HCT116 (cell line): ENCODE measurements at regions not wholly inside any gene's neighbourhood (a gene's known extent, or its start where the extent isn't known, plus 50 kb on each side); places are given as distances from the start of the nearest gene placed in this dataset.

ENCODE experiments used
- ATAC-seq: fragments of 200-7000 bp; cut with Tn5 transposase; 2 replicates; pipeline ENCODE4 v1.9.1; 2020; ENCODE audit warnings: mild to moderate bottlenecking, moderate library complexity
- BruUV-seq: library from RNA; stranded (reverse); fragments of 400-500 nt; replicated peaks from 2 replicates; lab custom pipeline; 2021; lab: Mats Ljungman, UMichigan
- CTCF ChIA-PET: fragments of 300-600 bp; sonication (Branson Sonifier 250); formaldehyde crosslinking; loops from one replicate; lab custom pipeline; 2021; ENCODE audit warnings: antibody characterized with exemption; lab: Charles Lee
- POLR2A ChIA-PET: fragments of 300-600, 350-600 bp; sonication (Branson Sonifier 250); formaldehyde crosslinking; loops from one replicate; lab custom pipeline; 2021; ENCODE audit warnings: antibody characterized with exemption; lab: Charles Lee
- RAD21 ChIA-PET, 2 experiments: fragments of 300-600 bp; sonication (Branson Sonifier 250); formaldehyde crosslinking; loops; one replicate each; lab custom pipeline; 2023; ENCODE audit warnings: low total read pairs in 2 of 2; ENCODE audit not compliant: uncharacterized antibody in 2 of 2, unreplicated experiment in 2 of 2, low non-redundant PET in 1 of 2; lab: Charles Lee
- DNase-seq: peaks from one replicate; pipeline ENCODE4 v3.0.0-alpha.2; 2010; ENCODE audit warnings: low read depth, low spot score
- H2AFZ ChIP-seq: fragments of 200-600 bp; shearing (Covaris generic), sonication (generic); 2 replicates; pipeline ENCODE4 v1.6.1; 2017; ENCODE audit warnings: low read depth, mixed run types, mixed read lengths, antibody characterized with exemption, low read length; ENCODE audit not compliant: poor library complexity, severe bottlenecking
- H3K27ac ChIP-seq: 2 replicates; pipeline ENCODE4 v1.5.1; 2012; ENCODE audit warnings: low read depth, low read length
- H3K27me3 ChIP-seq: fragments of 200-600 bp; sonication (generic); 2 replicates; pipeline ENCODE4 v1.6.1; 2016; ENCODE audit warnings: mixed run types, low read length, mixed read lengths; ENCODE audit not compliant: insufficient read depth
- H3K36me3 ChIP-seq, 2 experiments: fragments of 200-500 bp in 1 of 2; fragments of 200-600 bp in 1 of 2; sonication (Bioruptor generic) in 1 of 2; sonication (generic) in 1 of 2; 2 replicates each; pipeline versions ENCODE4 v1.5.1 to v1.6.1; 2014 to 2016; ENCODE audit warnings: low read length in 2 of 2, inconsistent platforms in 1 of 2, mixed read lengths in 1 of 2, mixed run types in 1 of 2; ENCODE audit not compliant: insufficient read depth in 2 of 2, control insufficient read depth in 1 of 2
- H3K4me1 ChIP-seq, 2 experiments: fragments of 200-600 bp in 1 of 2; sonication (generic) in 1 of 2; 2 replicates each; pipeline versions ENCODE4 v1.5.1 to v1.6.1; 2012 to 2017; ENCODE audit warnings: low read length in 2 of 2, inconsistent platforms in 1 of 2, mild to moderate bottlenecking in 1 of 2, mixed read lengths in 1 of 2, mixed run types in 1 of 2, moderate library complexity in 1 of 2; ENCODE audit not compliant: insufficient read depth in 2 of 2, control insufficient read depth in 1 of 2
- H3K4me2 ChIP-seq: fragments of 200-600 bp; sonication (generic); 2 replicates; pipeline ENCODE4 v1.6.1; 2017; ENCODE audit warnings: mixed run types, low read length, mixed read lengths
- H3K4me3 ChIP-seq, 2 experiments: fragments of 200-600 bp in 1 of 2; sonication (generic) in 1 of 2; replicated peaks in 1 of 2; 2 replicates each; pipeline ENCODE4 v1.5.1; 2011 to 2016; ENCODE audit warnings: low read length in 2 of 2, control low read depth in 1 of 2, low read depth in 1 of 2, mild to moderate bottlenecking in 1 of 2, mixed read lengths in 1 of 2, mixed run types in 1 of 2
- H3K79me2 ChIP-seq: fragments of 200-600 bp; sonication (generic); 2 replicates; pipeline ENCODE4 v1.6.1; 2017; ENCODE audit warnings: mild to moderate bottlenecking, mixed run types, low read length, moderate library complexity, mixed read lengths; ENCODE audit not compliant: insufficient read depth
- H3K9ac ChIP-seq: fragments of 200-600 bp; sonication (generic); 2 replicates; pipeline ENCODE4 v1.6.1; 2016; ENCODE audit warnings: low read length, mixed read lengths
- H3K9me2 ChIP-seq: fragments of 200-600 bp; sonication (generic), shearing (Covaris generic); 2 replicates; pipeline ENCODE4 v1.6.1; 2017; ENCODE audit warnings: mixed run types, mild to moderate bottlenecking, moderate library complexity; ENCODE audit not compliant: insufficient read depth
- H3K9me3 ChIP-seq, 2 experiments: fragments of 200-500 bp in 1 of 2; fragments of 200-600 bp in 1 of 2; sonication (Bioruptor generic) in 1 of 2; sonication (generic) in 1 of 2; 2 replicates each; pipeline ENCODE4 v1.6.1; 2014 to 2017; ENCODE audit warnings: low read length in 2 of 2, mixed read lengths in 2 of 2, inconsistent platforms in 1 of 2, low read depth in 1 of 2, mild to moderate bottlenecking in 1 of 2, mixed run types in 1 of 2, moderate library complexity in 1 of 2; ENCODE audit not compliant: control insufficient read depth in 1 of 2, insufficient read depth in 1 of 2
- H4K20me1 ChIP-seq: fragments of 200-600 bp; sonication (generic), shearing (Covaris generic); 2 replicates; pipeline ENCODE4 v1.6.1; 2017; ENCODE audit warnings: mixed run types, mild to moderate bottlenecking, moderate library complexity; ENCODE audit not compliant: insufficient read depth
- CBX3 ChIP-seq: IDR thresholded peaks from 2 replicates; pipeline ENCODE4 v1.6.1; 2012; ENCODE audit warnings: low read depth
- CEBPB ChIP-seq: IDR thresholded peaks from 2 replicates; pipeline ENCODE4 v1.6.1; 2012; ENCODE audit warnings: low read depth
- EGR1 ChIP-seq: IDR thresholded peaks from 2 replicates; pipeline ENCODE4 v1.6.1; 2012; ENCODE audit warnings: low read depth
- ELF1 ChIP-seq: IDR thresholded peaks from 2 replicates; pipeline ENCODE4 v1.6.1; 2012; ENCODE audit warnings: low read depth, borderline replicate concordance
- EZH2 ChIP-seq: fragments of 200-600 bp; sonication (generic); IDR thresholded peaks from 2 replicates; pipeline ENCODE4 v1.6.1; 2017; ENCODE audit warnings: antibody characterized with exemption, mixed run types
- EZH2phosphoT487 ChIP-seq: fragments of 200-600 bp; IDR thresholded peaks from 2 replicates; pipeline ENCODE4 v1.6.1; 2018; ENCODE audit warnings: antibody characterized with exemption, borderline replicate concordance
- FOSL1 ChIP-seq: IDR thresholded peaks from 2 replicates; pipeline ENCODE4 v1.6.1; 2012; ENCODE audit warnings: low read depth
- POLR2A ChIP-seq: IDR thresholded peaks from 2 replicates; pipeline ENCODE4 v1.7.0; 2011; ENCODE audit warnings: borderline replicate concordance; ENCODE audit not compliant: insufficient read depth, insufficient read length; ENCODE audit errors: extremely low read depth
- POLR2AphosphoS5 ChIP-seq: IDR thresholded peaks from 2 replicates; pipeline ENCODE4 v1.6.1; 2011; ENCODE audit warnings: mild to moderate bottlenecking, low read depth, low read length, moderate library complexity
- SIN3A ChIP-seq: IDR thresholded peaks from 2 replicates; pipeline ENCODE4 v1.6.1; 2012; ENCODE audit warnings: low read depth
- SRF ChIP-seq: IDR thresholded peaks from 2 replicates; pipeline ENCODE4 v1.6.1; 2012; ENCODE audit warnings: low read depth
- TCF7L2 ChIP-seq: IDR thresholded peaks from 2 replicates; pipeline ENCODE4 v1.7.0; 2011; ENCODE audit warnings: borderline replicate concordance, inconsistent platforms; ENCODE audit not compliant: insufficient read depth, insufficient read length; ENCODE audit errors: extremely low read depth
- YY1 ChIP-seq: IDR thresholded peaks from 2 replicates; pipeline ENCODE4 v1.6.1; 2011; ENCODE audit warnings: low read length, low read depth, moderate library complexity, mild to moderate bottlenecking; ENCODE audit not compliant: insufficient replicate concordance; ENCODE audit errors: extremely low read depth
- ZFX ChIP-seq: fragments of 450-650 bp; IDR thresholded peaks from 2 replicates; pipeline ENCODE4 v1.6.1; 2017
- intact Hi-C: fragments of 100-400 bp; cut with micrococcal nuclease; formaldehyde crosslinking; loops from 2 replicates; pipeline ENCODE4 v1.10.0; 2022
- TF ChIP-seq, protein P1 (sequence below): IDR thresholded peaks from 2 replicates; pipeline ENCODE4 v1.6.1; 2011; ENCODE audit warnings: mild to moderate bottlenecking, low read length, moderate library complexity; ENCODE audit not compliant: insufficient replicate concordance; ENCODE audit errors: extremely low read depth
- TF ChIP-seq, protein P2 (sequence below): IDR thresholded peaks from 2 replicates; pipeline ENCODE4 v1.6.1; 2012; ENCODE audit warnings: low read depth
- TF ChIP-seq, protein P3 (sequence below), 3 experiments: fragments of 200-600 bp in 1 of 3; sonication (generic) in 1 of 3; IDR thresholded peaks in 2 of 3; conservative IDR thresholded peaks in 1 of 3; 2 replicates each; pipeline ENCODE4 v1.5.1; 2012 to 2017; ENCODE audit warnings: low read depth in 2 of 3, low read length in 2 of 3, antibody characterized with exemption in 1 of 3, borderline replicate concordance in 1 of 3, control low read depth in 1 of 3, mild to moderate bottlenecking in 1 of 3, mixed read lengths in 1 of 3, mixed run types in 1 of 3, moderate library complexity in 1 of 3; ENCODE audit not compliant: insufficient read depth in 1 of 3
- TF ChIP-seq, protein P4 (sequence below): IDR thresholded peaks from 2 replicates; pipeline ENCODE4 v1.6.1; 2012

DNA sequence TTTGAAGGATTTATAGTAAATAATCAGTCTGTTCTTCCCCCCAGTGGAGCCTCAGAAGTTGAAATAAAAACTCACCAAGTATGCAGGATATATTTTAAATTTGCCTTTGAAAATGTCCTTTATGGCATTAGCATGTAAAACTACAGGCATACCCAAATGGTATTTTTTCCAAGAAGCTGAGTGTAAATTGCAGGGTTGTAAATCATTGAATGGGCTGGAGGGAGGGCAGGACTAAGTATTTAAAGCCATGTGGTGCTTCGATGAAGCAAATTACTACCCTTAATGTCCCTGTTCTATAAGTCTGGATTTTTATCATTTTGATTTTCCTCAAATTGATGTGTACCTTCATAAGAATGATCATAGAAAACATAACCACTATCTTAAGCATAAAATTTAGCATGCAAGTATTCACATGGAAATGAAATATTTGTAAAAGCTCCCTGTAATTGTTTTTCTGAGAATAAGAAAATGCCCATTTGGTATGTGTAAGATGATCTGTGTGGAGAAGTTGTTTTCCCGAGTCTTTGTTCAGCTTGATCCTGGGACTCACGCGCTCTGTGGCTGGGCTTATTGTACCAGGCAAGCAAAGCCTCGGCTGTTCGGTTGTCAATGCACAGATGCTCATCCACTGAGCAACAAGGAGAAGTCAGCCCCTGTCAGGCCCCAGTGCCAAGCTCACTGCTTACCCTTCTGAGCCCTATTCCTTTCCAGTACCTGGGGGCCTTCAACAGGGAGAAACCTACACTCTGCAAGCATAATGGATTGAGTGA, 66.7 kb downstream of the CD164 start:
- ATAC-seq, result no peak

More for the DNA sequence above, 66.7 kb downstream of the CD164 start:
- Histone ChIP-seq H3K27me3 (no peaks in the 10 kb centered on the region), H4K20me1 (no peaks in the 10 kb centered on the region), H3K36me3 (no peaks in the 10 kb centered on the region), H3K79me2 (no peaks in the 10 kb centered on the region), H3K4me3 (no peak overlapping the region), H3K4me2 (no peak overlapping the region), H2AFZ (no peak overlapping the region), H3K4me1 (no peaks in the 10 kb centered on the region), H3K9ac (no peak overlapping the region), H3K9me3 (no peaks in the 10 kb centered on the region), H3K27ac (no peak overlapping the region), H3K9me2 (no peaks in the 10 kb centered on the region)
- ChIA-PET RAD21 (no interaction called here), CTCF (no interaction called here), POLR2A (no interaction called here)
- DNase-seq, result no peak
- intact Hi-C loops, result no loop called here
- no TSS peak for BruUV-seq
- TF ChIP-seq SIN3A, result no peak
- TF ChIP-seq EZH2, result no peak
- no peak for TF ChIP-seq EGR1
- TF ChIP-seq POLR2A, result no peak
- TF ChIP-seq YY1, result no peak
- TF ChIP-seq SRF, result no peak
- TF ChIP-seq POLR2AphosphoS5, result no peak
- TF ChIP-seq, protein P1, sequence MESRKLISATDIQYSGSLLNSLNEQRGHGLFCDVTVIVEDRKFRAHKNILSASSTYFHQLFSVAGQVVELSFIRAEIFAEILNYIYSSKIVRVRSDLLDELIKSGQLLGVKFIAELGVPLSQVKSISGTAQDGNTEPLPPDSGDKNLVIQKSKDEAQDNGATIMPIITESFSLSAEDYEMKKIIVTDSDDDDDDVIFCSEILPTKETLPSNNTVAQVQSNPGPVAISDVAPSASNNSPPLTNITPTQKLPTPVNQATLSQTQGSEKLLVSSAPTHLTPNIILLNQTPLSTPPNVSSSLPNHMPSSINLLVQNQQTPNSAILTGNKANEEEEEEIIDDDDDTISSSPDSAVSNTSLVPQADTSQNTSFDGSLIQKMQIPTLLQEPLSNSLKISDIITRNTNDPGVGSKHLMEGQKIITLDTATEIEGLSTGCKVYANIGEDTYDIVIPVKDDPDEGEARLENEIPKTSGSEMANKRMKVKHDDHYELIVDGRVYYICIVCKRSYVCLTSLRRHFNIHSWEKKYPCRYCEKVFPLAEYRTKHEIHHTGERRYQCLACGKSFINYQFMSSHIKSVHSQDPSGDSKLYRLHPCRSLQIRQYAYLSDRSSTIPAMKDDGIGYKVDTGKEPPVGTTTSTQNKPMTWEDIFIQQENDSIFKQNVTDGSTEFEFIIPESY, result no peak
- TF ChIP-seq, protein P2, sequence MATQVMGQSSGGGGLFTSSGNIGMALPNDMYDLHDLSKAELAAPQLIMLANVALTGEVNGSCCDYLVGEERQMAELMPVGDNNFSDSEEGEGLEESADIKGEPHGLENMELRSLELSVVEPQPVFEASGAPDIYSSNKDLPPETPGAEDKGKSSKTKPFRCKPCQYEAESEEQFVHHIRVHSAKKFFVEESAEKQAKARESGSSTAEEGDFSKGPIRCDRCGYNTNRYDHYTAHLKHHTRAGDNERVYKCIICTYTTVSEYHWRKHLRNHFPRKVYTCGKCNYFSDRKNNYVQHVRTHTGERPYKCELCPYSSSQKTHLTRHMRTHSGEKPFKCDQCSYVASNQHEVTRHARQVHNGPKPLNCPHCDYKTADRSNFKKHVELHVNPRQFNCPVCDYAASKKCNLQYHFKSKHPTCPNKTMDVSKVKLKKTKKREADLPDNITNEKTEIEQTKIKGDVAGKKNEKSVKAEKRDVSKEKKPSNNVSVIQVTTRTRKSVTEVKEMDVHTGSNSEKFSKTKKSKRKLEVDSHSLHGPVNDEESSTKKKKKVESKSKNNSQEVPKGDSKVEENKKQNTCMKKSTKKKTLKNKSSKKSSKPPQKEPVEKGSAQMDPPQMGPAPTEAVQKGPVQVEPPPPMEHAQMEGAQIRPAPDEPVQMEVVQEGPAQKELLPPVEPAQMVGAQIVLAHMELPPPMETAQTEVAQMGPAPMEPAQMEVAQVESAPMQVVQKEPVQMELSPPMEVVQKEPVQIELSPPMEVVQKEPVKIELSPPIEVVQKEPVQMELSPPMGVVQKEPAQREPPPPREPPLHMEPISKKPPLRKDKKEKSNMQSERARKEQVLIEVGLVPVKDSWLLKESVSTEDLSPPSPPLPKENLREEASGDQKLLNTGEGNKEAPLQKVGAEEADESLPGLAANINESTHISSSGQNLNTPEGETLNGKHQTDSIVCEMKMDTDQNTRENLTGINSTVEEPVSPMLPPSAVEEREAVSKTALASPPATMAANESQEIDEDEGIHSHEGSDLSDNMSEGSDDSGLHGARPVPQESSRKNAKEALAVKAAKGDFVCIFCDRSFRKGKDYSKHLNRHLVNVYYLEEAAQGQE, result no peak
- TF ChIP-seq, protein P3, sequence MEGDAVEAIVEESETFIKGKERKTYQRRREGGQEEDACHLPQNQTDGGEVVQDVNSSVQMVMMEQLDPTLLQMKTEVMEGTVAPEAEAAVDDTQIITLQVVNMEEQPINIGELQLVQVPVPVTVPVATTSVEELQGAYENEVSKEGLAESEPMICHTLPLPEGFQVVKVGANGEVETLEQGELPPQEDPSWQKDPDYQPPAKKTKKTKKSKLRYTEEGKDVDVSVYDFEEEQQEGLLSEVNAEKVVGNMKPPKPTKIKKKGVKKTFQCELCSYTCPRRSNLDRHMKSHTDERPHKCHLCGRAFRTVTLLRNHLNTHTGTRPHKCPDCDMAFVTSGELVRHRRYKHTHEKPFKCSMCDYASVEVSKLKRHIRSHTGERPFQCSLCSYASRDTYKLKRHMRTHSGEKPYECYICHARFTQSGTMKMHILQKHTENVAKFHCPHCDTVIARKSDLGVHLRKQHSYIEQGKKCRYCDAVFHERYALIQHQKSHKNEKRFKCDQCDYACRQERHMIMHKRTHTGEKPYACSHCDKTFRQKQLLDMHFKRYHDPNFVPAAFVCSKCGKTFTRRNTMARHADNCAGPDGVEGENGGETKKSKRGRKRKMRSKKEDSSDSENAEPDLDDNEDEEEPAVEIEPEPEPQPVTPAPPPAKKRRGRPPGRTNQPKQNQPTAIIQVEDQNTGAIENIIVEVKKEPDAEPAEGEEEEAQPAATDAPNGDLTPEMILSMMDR (IDR thresholded peaks at IDR 0.05 in 2 of 3, conservative IDR thresholded peaks at IDR 0.05 in 1 of 3; ENCODE audit: borderline replicate concordance in 1 of 3, insufficient read depth in 1 of 3, low read depth in 2 of 3, low read length in 2 of 3), result no peak
- no peak for TF ChIP-seq CEBPB
- TF ChIP-seq ELF1, result no peak
- TF ChIP-seq FOSL1, result no peak
- TF ChIP-seq EZH2phosphoT487, result no peak
- TF ChIP-seq CBX3, result no peak
- TF ChIP-seq, protein P4, sequence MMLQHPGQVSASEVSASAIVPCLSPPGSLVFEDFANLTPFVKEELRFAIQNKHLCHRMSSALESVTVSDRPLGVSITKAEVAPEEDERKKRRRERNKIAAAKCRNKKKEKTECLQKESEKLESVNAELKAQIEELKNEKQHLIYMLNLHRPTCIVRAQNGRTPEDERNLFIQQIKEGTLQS, result no peak
- no peak for TF ChIP-seq TCF7L2
- TF ChIP-seq ZFX, result no peak
